ENCODE measurements at regions not wholly inside any gene's neighbourhood (a gene's known extent, or its start where the extent isn't known, plus 50 kb on each side); places are given as distances from the start of the nearest gene placed in this dataset.

DNA sequence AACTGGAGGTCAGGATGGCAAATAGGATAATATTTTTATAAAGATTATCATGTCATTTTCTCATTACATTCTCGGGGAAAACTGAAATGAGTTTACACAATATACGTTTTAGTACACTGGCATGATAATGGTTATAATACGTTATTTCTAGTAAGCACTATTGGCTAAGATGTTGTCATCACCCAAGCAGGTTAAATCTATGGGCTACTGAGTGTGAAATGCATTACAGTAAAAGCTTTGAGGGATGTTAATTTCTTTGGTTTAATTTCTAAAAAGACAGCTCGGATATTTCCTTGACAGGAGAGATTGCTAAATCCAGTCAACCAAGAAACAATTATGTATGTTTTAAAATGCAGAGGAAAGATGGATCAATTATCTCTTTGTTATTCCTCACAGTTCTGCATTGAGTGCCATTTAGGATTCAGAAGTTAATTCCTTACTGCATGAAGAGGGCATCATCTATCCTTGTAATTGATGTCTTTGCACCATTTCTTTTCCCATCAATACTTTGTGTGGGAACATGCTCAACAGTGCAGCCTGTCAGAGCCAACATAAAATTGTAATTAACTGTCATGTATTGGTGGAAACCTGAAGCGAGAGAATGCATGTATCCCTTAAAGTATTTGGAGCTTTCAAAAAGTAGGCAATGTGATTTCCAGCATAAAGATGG, 222.4 kb upstream of the ZP4 start:
- TF ChIP-seq, protein P1, sequence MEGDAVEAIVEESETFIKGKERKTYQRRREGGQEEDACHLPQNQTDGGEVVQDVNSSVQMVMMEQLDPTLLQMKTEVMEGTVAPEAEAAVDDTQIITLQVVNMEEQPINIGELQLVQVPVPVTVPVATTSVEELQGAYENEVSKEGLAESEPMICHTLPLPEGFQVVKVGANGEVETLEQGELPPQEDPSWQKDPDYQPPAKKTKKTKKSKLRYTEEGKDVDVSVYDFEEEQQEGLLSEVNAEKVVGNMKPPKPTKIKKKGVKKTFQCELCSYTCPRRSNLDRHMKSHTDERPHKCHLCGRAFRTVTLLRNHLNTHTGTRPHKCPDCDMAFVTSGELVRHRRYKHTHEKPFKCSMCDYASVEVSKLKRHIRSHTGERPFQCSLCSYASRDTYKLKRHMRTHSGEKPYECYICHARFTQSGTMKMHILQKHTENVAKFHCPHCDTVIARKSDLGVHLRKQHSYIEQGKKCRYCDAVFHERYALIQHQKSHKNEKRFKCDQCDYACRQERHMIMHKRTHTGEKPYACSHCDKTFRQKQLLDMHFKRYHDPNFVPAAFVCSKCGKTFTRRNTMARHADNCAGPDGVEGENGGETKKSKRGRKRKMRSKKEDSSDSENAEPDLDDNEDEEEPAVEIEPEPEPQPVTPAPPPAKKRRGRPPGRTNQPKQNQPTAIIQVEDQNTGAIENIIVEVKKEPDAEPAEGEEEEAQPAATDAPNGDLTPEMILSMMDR (IDR thresholded peaks at IDR 0.05): no peak
- no peak for TF ChIP-seq PHF8 (IDR thresholded peaks at IDR 0.05; ENCODE audit: borderline replicate concordance, low read depth)
- TF ChIP-seq CEBPB (IDR thresholded peaks at IDR 0.05): no peak
- TF ChIP-seq CBX2 (IDR thresholded peaks at IDR 0.05; ENCODE audit: borderline replicate concordance, low read depth): no peak
- TF ChIP-seq POLR2A (IDR thresholded peaks at IDR 0.05; ENCODE audit: low read length): no peak
- TF ChIP-seq, protein P2, sequence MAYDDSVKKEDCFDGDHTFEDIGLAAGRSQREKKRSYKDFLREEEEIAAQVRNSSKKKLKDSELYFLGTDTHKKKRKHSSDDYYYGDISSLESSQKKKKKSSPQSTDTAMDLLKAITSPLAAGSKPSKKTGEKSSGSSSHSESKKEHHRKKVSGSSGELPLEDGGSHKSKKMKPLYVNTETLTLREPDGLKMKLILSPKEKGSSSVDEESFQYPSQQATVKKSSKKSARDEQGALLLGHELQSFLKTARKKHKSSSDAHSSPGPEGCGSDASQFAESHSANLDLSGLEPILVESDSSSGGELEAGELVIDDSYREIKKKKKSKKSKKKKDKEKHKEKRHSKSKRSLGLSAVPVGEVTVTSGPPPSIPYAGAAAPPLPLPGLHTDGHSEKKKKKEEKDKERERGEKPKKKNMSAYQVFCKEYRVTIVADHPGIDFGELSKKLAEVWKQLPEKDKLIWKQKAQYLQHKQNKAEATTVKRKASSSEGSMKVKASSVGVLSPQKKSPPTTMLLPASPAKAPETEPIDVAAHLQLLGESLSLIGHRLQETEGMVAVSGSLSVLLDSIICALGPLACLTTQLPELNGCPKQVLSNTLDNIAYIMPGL (CRISPR knock-in tag; IDR thresholded peaks at IDR 0.05; ENCODE audit: borderline replicate concordance): no peak
- TF ChIP-seq HDAC2 (IDR thresholded peaks at IDR 0.05): no peak
- TF ChIP-seq JUN (IDR thresholded peaks at IDR 0.05): no peak
- TF ChIP-seq KDM5A (IDR thresholded peaks at IDR 0.05): no peak
- no peak for TF ChIP-seq CHD4 (IDR thresholded peaks at IDR 0.05; ENCODE audit: borderline replicate concordance)
- no peak for TF ChIP-seq POLR2AphosphoS2 (conservative IDR thresholded peaks at IDR 0.05; ENCODE audit: low read length)
- TF ChIP-seq EP300 (IDR thresholded peaks at IDR 0.05): no peak
- TF ChIP-seq RCOR1 (IDR thresholded peaks at IDR 0.05; ENCODE audit: low read depth, low read length): no peak
